ENCODE measurements at regions not wholly inside any gene's neighbourhood (a gene's known extent, or its start where the extent isn't known, plus 50 kb on each side); places are given as distances from the start of the nearest gene placed in this dataset.

DNA sequence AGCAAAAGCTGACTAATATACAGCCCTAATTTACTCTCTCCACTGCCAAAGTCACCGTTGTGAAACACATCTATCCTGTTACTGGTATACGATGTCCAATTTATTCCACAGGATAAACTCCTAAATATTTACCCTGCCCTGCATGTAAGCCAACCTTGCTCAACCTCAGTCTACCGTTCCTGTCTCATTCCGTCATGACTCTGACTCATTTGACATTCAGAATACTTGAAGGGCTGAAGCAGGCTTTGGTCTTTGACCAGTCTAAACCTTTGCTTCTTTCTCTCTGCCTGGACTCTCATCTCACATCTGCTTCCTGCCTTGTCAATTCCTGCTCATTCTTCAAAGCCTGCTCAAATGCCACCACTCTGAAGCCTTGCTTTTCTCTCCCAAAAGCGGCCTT, 157.5 kb downstream of the SCP2D1 start:
- DNase-seq (ENCODE audit: low read depth): no peak

DNA sequence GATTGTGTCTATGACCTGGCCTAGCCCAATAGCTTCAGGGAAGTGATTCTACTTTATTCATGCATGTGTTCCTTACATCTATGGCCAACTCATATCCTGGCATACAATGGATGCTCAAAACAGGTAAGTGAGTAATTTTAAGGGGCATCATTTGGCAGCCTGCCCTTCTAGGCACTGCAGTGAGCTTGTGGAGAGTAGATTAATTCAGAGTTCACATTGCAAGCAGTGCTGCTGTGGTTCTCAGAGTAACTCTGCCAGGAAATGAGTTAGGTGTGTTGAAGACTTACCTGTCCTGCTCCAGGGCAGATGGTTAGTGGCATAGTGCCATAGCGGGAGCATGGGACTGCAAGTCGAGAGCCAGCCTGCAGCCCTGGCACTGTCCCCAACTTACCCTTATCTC, 158.0 kb downstream of the SCP2D1 start:
- DNase-seq (ENCODE audit: low read depth): no peak

DNA sequence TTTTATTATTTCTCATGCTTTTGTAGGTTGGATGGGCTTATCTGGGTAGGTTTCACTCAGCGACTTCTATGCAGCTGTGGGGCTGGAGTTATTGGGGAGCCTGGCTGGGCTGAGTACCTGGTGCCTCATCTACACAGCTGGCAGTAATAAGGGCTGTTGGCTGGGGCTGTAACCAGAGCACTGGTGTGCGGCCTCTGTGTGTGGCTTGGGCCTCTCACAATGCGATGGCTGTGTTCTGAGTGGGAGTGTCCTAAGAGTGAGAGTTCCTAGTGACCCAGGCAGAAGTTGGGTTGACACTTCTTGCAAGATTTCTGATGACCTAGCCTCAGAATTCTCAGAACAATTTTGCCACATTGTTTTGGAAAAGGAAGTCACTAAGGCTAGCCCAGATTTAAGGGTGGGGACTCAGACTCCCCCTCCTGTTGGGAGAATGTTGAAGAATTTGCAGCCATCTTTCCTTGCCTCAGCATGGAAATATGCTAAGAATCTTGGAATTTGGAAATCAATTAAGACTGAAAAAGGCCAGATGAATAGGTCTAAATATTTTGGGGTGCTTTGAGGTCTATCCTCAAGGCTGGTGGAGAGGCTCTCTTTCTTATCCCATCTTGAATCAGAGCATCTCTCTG, 158.8 kb downstream of the SCP2D1 start:
- DNase-seq (ENCODE audit: low read depth): no peak

DNA sequence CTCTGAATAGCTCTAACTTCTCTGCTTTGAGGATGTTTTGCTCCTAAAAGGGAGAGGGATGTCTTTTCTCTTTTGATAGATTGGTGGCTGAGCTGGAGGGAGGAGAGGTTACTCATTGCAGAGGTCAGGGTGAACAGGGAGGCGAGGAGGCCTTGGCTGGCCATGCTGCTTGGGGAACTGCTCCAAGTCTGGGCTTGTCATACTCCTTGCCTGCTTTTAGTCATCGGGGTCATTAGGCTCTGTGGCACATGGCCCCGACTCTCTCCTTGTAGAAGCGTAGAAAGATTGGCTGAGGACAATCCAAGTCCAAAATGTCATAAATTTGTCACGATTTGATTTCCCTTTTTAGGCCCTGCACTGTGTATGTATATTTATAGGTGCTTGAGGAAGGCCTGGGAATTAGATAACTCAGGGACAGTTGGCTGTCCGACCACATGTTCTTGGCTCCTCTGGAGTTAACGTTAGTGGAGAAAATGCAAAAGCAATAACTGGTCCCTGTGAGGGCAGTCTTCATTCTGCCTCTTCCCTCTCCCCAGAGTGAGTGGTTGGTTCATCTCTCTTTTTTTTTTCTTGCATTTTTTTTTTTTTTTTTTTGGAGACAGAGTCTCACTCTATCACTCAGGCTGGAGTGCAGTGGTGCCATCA, 160.1 kb downstream of the SCP2D1 start:
- DNase-seq (ENCODE audit: low read depth): no peak

DNA sequence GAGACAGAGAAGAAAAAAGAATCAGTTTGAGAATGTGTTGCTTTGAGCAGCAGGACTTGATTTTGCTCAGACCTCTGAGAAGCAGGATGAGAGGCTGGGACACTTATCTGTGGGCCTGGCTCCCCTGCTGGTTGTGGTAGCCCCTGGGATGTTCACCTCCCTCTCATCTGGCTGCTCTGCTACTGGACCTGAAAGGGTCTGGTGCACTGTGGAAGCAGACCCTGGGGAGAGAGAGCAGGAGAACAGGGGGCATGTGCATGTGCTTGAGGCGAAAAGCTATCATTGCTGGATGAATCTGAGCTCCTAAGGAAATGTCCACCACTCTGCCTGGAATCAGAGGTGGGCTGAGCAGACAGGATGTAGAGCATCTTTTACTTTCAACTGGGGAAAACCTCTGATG, 161.1 kb downstream of the SCP2D1 start:
- no peak for DNase-seq (ENCODE audit: low read depth)

DNA sequence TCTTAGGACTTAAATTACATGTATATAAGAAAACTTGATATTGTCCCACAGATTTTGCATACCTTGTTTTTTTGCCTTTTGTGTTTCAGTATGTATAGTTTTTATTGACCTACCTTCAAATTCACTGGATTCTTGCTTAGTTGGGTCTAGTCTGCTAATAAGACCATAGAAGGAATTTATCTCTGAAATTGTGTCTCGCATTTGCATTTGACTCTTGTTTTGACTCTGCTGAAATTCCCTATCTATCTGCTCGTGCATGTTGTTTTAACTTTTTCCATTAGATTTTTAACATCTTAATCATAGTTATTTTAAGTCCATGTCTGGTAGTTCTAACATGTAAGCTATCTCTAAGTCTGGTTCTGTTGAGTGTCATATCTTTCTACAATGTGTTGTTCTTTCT, 163.9 kb downstream of the SCP2D1 start:
- no peak for DNase-seq (ENCODE audit: low read depth)

DNA sequence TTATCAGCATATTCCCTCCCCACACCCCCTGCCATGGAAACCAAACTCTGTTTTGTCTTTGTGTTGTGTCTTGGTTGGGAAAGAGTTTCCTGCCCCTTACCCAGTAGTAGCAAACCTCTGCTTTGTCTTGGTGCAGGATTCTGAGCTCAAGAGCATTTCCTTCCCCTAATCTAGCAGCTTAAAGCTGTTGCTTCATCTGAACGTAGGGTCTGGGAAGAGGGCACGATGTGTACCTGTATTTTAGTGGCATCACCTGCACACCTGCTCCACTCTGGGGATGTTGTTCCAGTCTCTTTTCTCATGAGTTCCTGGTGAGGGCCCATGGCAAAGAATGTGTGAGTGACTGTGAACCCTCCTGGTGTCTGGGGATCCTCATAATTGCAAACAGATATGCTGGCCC, 164.7 kb downstream of the SCP2D1 start:
- no peak for DNase-seq (ENCODE audit: low read depth)

DNA sequence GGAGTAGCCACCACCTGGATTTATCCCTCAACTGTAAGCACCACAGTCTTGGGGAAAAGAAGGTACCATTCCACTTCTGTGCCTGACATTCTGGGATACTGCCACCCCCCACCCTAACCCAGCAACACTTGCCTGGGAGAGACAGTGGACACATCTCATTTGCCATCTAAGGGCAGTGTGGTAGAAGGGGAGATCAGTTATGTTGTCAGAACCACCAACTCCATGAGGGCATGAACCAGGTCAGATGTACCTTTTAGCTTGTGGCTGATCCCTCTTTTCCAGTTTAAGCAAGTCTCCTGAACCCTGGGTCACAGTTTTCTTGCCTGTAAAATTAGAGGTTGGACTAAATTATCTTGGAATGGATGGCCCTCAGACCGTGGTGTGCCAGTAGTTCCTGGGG, 165.5 kb downstream of the SCP2D1 start:
- no peak for DNase-seq (ENCODE audit: low read depth)

DNA sequence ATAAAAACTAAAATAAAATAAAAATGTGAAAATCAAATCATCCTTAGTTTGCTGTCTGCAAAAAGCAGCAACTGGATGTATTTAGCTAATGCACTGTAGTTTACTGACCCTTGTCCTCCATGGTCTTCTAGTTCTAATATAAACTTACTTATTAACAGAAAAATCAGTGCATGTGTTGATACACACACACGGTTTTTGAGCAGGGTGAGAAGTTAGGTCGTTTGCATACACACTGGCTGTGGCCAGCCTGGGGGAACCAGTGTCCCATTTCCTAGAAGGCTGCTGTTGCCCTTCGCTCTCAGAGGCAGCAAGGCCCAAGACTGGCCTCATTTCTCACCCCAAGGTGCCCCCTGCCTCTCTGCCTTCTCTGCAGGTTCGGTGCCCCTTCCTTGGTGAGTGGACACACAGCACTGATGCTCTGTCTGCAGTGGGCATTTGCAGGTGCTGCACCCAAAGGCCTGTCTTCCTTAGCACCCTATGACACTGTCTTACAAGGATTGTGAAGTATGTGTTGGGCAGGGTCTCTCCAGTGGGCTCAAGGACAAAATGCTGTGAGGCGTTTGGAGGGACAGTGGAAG, 168.5 kb downstream of the SCP2D1 start:
- no peak for DNase-seq (ENCODE audit: low read depth)

DNA sequence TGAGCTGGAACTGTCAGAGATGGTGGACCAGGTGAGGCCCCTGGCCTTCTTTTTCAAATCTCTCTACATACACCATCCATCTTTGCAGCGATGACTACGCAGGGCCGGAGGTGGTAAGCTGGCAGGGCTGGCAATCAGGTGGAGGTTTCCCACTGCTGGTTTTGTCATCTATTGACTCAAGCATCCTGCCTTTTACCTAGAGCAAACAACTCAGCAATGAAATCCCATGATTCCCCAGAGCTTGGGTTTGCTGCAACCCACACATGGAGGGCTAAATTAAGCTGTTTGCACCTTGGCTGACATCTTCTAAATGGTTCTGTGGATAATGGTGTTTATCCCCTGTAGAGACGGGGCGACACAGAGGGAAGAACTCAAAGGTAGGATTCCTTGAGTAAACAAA, 170.2 kb downstream of the SCP2D1 start:
- DNase-seq (ENCODE audit: low read depth): no peak

DNA sequence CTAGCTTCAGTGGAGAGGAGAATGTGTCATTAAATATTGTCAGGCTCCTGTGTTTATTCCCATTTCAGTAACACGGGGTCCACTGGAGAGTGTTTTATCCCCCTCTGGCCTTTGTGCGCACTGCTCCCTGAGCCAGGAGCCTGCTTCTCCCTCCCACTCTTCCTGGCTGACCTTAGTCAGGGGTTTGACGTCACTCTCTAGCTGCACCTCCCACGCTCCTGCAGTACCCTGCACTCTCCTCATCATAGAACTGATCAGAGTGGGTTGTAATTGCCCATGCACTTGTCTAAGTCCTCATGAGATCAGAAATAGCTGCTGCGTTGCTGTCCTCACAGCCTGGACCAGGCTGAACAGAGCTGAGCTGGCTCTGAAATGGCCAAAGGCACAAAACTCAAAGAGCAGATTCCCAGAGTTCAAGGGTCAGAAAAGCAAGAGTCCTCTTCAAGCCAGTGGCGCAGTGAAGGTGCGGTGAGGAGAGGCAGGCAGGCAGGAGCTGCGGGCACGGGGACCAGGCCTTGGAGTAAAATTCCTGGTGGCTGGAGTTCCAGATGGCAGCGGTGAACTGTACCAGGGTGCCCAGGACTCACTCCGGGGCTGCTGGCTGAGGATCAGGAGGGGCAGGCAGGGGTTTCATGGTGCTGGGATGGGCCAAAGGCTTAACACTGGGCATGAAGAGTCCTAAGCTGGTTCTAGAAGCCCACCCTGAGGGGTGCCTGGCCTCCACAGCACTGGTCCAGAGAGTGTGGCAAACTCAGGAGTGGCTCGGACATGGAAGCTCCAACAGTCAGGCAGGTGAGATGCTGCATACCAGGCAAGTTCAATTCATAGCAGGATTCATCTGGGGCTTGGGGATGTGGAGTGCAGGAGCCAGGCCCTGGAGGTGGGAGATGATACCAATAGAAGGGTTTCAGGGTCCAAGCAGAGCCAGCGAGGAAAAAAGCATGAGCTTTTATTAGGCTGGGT, 170.9 kb downstream of the SCP2D1 start:
- DNase-seq (ENCODE audit: low read depth): no peak

DNA sequence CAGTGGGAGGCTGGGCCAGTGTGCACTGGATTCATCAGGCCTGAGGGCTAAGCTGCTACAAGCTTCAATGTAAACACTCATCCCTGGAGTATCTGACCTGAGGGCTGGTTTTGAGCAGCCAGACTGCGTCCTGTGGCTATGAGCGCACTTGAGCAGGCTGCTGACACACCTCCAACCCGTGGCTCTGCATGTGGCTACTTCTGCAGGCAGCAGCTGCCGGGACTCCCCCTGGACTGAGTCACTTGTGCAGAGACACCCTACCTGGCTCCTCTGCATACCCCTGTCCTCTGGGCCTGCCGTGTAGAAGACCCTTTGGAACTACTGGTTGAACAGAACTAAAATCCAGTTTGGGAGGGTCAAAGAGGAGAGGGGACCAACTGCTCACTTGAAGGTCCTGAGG, 172.0 kb downstream of the SCP2D1 start:
- DNase-seq (ENCODE audit: low read depth): no peak

DNA sequence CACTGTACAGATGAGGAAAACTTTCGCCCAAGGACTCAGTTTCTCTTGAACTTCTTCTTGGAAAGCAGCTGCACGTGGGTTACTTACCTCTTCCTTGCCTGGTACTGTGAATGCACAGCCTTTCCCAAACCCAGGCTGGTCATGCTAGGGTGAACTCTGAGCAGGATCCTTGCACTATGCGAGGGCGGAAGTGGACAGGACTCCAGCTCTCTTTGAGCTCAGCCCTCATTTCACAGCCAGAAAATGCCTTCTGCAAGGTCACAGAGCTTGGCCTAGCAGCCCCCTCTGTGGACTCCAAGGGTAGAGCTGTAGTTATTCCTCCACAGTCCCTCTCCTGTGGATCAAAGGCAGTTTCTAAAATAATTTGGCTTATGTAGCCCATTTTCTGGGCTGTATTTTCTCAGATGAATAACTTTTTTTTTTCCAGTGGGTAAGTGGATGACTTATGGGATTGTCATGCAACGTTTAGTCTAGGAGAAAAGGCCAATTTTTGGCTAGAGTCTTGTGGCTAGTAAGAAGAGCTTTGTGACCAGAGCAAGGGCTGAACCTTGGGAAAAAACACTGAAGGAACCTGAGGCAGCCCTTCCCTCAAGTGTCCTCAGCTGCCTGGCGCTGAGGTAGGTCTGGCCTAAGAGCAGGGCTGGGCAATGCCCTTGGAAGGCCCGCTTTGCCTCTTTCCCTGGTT, 172.7 kb downstream of the SCP2D1 start:
- DNase-seq (ENCODE audit: low read depth): no peak

DNA sequence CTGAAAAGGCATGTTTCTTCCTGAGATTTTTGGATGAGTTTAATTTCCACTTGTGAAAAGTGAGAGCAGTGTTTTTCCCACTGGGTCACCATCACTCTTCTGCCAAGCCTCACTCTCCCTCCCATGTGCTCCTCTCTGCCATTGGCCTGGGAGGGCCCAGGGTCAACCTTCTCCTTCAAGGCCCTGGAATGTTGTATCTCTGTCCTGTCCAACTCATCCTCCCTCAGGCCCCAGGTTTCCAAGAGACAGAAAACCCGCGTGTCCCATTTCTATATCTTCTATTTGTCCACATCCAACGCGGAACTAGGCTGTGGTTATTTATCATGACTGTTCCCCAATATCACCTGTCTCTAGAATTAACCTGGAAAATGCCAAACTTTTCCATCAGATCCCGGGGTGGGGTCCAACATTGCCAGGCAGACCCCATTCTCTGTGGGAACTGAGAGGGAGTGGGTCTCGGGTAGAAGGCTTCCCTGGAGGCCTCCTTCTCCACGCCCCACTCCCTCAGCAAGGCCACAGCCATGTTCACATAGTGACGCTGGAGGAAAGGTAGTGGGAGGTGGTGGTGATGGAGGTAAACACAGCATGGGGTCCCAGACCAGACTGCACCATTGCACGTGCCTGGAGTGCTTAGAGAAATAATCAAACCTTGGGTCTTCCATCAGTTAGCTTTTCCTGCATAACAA, 173.5 kb downstream of the SCP2D1 start:
- no peak for DNase-seq (ENCODE audit: low read depth)

DNA sequence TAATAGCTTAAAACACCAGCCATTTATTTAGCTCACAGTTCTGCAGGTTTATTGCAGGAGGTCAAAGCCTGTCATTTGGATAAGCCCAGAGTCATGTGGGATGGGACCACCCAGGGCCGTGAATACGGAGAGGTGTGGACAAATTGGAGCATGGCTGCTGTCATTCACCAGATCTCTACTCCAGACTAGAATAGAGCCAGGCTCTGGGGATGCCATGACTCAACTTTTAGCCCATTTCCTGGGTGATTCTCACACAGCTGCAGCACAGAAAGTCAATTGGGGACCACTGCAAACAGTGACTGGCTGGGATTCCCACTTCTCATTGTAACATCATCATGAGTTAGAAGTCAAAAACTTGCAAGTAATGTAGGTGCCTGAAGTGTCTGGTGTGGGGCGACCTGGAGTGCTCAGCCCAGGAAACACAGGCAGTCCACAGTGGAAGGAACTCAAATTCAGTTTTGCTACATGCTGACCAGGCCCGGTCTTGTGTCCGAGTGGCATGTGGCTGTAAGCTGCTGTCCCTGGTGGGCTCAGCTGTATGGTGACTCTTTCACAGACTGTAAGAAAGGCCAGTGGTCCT, 174.3 kb downstream of the SCP2D1 start:
- DNase-seq (ENCODE audit: low read depth): no peak

DNA sequence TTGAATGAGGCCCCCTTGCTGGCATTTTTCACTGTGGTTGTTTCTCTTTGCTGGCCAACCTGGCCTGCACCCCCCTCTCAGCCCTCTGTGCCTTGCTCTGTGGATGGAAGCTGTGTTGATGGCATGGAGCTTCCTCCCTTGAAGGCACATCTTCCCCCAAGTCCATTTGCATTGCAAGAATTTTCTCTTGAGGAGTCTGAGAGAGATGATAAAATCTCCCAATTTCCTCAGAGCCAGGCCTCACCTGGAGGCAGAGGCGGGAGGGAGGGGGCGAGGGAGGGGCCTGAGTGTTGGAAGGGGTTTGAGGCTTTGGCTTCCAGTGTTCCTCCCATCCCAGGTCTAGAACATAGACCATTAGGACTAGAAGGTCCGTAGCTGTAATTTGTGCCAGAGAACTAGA, 175.1 kb downstream of the SCP2D1 start:
- no peak for DNase-seq (ENCODE audit: low read depth)

DNA sequence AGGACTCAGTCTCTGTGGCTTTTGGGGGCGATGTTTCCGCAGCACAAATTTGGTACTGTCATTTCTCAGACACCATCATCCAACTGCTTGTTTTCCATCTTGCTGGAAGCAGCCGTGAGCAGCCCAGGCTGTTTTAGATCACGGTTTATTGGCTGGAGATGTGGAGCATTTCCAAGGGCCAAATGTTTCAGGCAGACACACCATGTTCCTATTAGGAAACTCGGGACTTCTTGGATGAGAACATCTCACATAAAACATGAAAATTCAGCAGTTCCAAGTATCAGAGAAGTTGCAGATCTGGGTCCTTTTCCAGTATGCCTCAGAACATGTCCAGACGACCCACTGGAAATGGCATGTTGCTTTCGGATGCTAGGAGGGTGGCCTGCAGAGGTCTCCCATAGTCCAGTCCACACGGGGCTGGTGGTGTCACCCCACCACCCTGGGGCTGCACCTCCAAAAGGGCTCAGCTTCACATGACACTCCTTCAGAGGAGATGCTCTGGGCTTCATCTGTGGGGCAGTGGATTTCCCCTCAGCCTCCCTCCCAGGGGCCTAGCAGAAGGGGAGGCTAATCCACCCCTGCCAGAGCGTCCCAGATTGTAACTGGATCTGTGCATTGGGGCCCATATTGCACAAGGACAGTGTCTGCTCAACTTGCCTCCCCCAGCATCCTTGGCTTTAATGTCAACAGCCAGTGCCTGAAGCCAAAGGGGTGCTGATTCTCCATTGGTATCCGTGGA, 176.3 kb downstream of the SCP2D1 start:
- DNase-seq (ENCODE audit: low read depth): no peak

DNA sequence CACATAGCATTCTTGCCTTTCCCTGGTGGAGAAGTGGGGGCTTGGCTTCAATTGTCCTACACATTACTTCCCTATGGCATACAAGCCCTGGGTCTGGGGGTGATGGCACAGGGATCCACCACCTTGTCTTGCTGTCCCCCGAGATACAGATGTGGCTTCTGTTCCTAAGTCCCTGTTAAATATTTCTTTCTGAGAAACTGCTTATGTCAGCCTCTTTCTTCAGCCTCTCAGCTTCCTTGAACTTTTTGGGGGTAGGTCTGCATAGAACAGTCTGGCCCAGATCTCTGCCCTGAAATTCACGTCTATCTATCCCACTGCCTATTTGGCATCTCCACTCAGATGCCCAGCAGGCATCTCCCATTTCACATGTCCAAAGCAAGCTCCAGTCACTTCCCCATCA, 177.4 kb downstream of the SCP2D1 start:
- no peak for DNase-seq (ENCODE audit: low read depth)

DNA sequence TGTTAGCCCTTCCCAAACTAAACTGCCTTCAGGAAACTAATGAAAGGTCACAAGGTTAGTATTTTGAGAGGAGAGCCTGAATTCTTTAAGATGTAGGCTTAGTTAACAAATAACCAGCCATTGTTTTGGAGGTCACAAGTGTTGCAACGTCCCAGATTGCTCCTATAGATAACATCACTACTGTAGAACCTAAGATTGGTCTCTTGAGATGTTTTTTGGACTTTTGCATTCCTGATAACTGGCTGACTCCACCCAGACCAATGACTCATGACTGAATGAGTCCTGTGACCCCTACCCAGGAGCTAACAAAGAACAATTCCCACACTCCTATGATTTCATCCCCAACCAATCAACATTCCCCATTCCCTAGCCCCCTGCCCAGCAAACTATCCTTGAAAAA, 178.8 kb downstream of the SCP2D1 start:
- no peak for DNase-seq (ENCODE audit: low read depth)

DNA sequence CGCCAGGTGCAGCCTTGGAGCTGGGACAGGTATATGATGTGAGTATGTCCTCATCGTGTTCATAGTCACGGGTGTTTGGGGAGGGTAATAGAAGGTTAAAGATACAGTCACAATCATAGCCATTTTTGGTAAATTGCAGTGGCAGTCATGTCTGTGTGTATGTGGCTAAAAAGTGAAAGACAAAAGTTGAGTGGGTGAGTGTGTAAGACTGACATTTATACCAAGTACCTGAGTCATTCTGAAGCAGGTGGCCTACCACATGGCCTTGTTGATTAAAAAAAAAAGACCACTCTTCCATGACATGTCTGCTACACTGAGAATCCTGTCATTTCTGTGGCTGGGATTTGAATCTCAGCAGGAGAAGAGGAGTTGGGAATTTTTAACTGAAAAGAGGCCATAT, 181.9 kb downstream of the SCP2D1 start:
- DNase-seq (ENCODE audit: low read depth): no peak

DNA sequence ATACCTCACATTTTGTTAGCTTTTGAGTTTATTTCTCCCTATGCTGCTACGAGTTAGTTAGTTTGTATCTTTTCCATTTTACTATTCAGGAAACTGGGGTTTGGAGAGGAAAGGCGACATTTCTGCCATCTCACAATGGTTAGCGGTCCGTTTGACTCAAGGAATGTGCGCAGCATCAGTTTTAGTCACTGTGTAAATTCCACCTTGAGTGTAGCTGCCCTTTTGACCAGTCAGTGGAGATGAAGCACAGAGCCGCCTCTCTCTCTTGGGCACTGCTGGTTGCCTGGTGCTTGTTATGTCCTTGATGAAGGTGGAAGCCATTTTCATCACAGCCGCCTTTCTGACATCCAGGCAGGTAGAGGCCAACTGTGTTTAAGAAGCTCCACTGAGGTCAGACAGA, 185.5 kb downstream of the SCP2D1 start:
- no peak for DNase-seq (ENCODE audit: low read depth)

All from EH (cell line).